ENCODE measurements at regions not wholly inside any gene's neighbourhood (a gene's known extent, or its start where the extent isn't known, plus 50 kb on each side); places are given as distances from the start of the nearest gene placed in this dataset.

DNA sequence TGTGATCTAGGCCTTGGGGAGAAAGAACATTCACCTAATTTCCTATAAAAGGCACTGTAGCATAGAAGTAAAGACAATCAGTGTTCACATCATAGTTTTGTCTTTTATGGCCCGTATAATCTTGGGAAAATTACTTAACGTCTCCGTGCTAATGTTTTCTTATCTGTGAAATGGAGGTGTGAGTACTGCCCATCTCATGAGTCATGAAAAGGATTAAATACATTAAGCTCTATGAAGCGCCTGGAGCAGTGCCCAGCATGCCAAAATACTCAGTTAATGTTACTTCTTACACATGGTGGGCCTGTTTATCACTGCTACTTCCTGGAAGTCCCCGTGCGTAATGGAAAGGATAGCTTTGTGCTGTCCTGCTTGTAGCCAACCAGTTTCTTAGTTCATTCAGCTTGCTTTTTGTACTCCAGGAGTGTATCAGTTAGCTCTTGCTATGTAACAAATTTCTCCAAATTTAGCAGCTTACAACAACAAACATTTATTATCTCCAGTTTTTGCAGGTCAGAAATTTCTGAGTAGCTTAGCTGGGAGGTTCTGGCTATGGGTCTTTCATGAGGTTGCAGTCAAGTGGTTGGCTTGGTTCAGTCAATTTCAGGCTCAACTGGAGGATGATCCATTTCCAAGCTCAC lies 103.6 kb upstream of the BMP2 start:
- TF ChIP-seq, protein P1, sequence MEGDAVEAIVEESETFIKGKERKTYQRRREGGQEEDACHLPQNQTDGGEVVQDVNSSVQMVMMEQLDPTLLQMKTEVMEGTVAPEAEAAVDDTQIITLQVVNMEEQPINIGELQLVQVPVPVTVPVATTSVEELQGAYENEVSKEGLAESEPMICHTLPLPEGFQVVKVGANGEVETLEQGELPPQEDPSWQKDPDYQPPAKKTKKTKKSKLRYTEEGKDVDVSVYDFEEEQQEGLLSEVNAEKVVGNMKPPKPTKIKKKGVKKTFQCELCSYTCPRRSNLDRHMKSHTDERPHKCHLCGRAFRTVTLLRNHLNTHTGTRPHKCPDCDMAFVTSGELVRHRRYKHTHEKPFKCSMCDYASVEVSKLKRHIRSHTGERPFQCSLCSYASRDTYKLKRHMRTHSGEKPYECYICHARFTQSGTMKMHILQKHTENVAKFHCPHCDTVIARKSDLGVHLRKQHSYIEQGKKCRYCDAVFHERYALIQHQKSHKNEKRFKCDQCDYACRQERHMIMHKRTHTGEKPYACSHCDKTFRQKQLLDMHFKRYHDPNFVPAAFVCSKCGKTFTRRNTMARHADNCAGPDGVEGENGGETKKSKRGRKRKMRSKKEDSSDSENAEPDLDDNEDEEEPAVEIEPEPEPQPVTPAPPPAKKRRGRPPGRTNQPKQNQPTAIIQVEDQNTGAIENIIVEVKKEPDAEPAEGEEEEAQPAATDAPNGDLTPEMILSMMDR (IDR thresholded peaks at IDR 0.05; ENCODE audit: low read depth, low read length, poor library complexity, severe bottlenecking) = no peak
- TF ChIP-seq EZH2phosphoT487 (IDR thresholded peaks at IDR 0.05; ENCODE audit: borderline replicate concordance, low read length) = no peak
